ENCODE measurements at regions not wholly inside any gene's neighbourhood (a gene's known extent, or its start where the extent isn't known, plus 50 kb on each side); places are given as distances from the start of the nearest gene placed in this dataset.

DNA sequence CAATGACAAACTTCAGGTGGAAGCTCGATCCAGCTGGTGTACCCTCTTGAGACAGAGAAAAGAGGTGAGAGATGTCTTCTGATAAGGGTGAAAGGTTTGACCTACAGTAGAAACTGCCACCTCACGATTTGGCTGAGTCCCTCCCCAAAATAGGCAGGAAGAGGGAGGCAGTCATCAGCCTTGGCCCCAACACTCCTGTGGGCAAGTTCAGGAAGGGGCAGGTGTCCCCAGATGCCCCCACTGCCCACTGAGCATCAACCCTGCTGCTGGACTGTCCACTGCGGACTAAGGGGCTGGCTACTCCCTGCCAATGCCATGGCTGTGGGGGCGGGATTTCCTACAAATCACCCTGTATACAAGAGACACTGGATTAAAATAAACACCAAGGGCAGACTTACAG lies 441.4 kb downstream of the BUD13 start:
- Histone ChIP-seq H3K79me2 (ENCODE audit: insufficient read depth, low read length) (no peaks in the 10 kb centered on the region), H3K36me3 (replicated peaks in 1 of 2; ENCODE audit: control insufficient read depth in 1 of 2, insufficient read depth in 2 of 2, low read length in 2 of 2) (no peaks in the 10 kb centered on the region), H3K9ac (ENCODE audit: insufficient read depth, low read length, poor library complexity, severe bottlenecking) (no peak overlapping the region), H3K4me2 (replicated peaks; ENCODE audit: extremely low read depth, low read length, poor library complexity, severe bottlenecking) (no peak overlapping the region), H3K4me3 (replicated peaks in 1 of 3; ENCODE audit: low read depth in 2 of 3, low read length in 3 of 3) (no peak overlapping the region), H3K27ac (ENCODE audit: low read depth in 1 of 2, low read length in 2 of 2) (no peak overlapping the region), H4K20me1 (ENCODE audit: insufficient read depth, low read length) (no peaks in the 10 kb centered on the region), H3K27me3 (ENCODE audit: control insufficient read depth in 2 of 2, insufficient read depth in 2 of 2, low read length in 2 of 2) (peaks cover 0 to 10% of the 10 kb centered on the region in 2 donors), H2AFZ (ENCODE audit: insufficient read depth, low read depth, low read length, poor library complexity, severe bottlenecking) (no peak overlapping the region), H3K4me1 (ENCODE audit: control insufficient read depth in 1 of 2, insufficient read depth in 2 of 2, low read length in 2 of 2) (peaks cover 8 to 10% of the 10 kb centered on the region in 2 donors), H3K9me3 (replicated peaks in 1 of 2; ENCODE audit: control insufficient read depth in 1 of 2, insufficient read depth in 1 of 2, low read length in 2 of 2) (peaks cover 0 to under 1% of the 10 kb centered on the region in 2 donors)
- H3K4me3 Mint-ChIP-seq: no peak overlapping the region
- intact Hi-C loops (cut with micrococcal nuclease): no loop called here
- no peak for DNase-seq
- H3K27ac Mint-ChIP-seq: no peak overlapping the region
- no peaks in the 10 kb centered on the region for H3K36me3 Mint-ChIP-seq
- H3K27me3 Mint-ChIP-seq (ENCODE audit: low read depth in 3 of 3): peaks cover 1 to 9% (median 3%) of the 10 kb centered on the region in 3 donors
- TF ChIP-seq, protein P1, sequence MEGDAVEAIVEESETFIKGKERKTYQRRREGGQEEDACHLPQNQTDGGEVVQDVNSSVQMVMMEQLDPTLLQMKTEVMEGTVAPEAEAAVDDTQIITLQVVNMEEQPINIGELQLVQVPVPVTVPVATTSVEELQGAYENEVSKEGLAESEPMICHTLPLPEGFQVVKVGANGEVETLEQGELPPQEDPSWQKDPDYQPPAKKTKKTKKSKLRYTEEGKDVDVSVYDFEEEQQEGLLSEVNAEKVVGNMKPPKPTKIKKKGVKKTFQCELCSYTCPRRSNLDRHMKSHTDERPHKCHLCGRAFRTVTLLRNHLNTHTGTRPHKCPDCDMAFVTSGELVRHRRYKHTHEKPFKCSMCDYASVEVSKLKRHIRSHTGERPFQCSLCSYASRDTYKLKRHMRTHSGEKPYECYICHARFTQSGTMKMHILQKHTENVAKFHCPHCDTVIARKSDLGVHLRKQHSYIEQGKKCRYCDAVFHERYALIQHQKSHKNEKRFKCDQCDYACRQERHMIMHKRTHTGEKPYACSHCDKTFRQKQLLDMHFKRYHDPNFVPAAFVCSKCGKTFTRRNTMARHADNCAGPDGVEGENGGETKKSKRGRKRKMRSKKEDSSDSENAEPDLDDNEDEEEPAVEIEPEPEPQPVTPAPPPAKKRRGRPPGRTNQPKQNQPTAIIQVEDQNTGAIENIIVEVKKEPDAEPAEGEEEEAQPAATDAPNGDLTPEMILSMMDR (IDR thresholded peaks at IDR 0.05): no peak
- 90% methylated on average over 2 of the region's 4 CpGs for WGBS (ENCODE audit: insufficient coverage)
- H3K4me1 Mint-ChIP-seq: peaks cover 2% of the 10 kb centered on the region
- H3K9me3 Mint-ChIP-seq: peaks cover 0 to 11% (median under 1%) of the 10 kb centered on the region in 7 donors

DNA sequence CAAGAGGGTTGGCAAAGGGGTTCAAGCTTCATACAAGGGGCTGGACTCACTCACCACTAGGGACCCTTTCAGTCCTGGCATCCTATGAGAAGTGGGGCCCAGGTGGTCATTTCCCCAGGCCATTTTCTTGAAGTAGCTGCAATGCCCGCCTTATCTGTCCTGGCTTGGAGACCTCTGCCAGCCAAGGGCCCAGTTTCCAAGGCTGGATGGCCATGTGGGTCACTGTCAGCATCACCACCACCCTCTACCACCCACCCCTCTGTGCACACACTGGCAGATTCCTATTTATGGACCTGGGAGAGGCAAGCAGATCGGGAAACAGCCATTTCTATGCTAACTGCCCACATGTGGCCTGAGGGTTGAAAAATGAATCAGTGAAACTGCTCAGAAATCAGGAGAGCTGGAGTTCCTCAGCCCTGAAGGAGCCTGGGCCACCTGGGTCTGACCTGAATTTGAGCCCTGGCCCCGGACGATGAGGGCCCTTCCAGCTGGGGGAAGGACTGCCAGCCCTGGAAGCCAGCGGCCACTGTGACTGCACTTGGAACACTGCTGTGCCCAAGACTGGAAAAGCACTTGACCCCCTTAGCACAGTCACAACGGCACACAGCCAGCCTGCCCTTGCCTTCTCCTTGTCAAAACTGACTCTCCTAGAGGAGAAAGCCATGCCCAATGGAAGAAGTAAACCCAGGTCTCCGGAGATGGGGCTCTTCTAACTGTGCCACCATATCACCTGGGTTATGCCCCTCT lies 442.2 kb downstream of the BUD13 start:
- peaks cover 2% of the 10 kb centered on the region for H3K4me1 Mint-ChIP-seq
- TF ChIP-seq, protein P1 (IDR thresholded peaks at IDR 0.05): no peak
- peaks cover 8 to 10% of the 10 kb centered on the region in 2 donors for H3K4me1 ChIP-seq (ENCODE audit: control insufficient read depth in 1 of 2, insufficient read depth in 2 of 2, low read length in 2 of 2)
- no peak overlapping the region for H3K4me3 Mint-ChIP-seq
- no peak overlapping the region for H3K27ac ChIP-seq (ENCODE audit: low read depth in 1 of 2, low read length in 2 of 2)
- no peak overlapping the region for H3K9ac ChIP-seq (ENCODE audit: insufficient read depth, low read length, poor library complexity, severe bottlenecking)
- H3K9me3 Mint-ChIP-seq: peaks cover 0 to 8% (median 0%) of the 10 kb centered on the region in 7 donors
- no peak for DNase-seq
- no peak overlapping the region for H2AFZ ChIP-seq (ENCODE audit: insufficient read depth, low read depth, low read length, poor library complexity, severe bottlenecking)
- peaks cover 1 to 6% (median 3%) of the 10 kb centered on the region in 3 donors for H3K27me3 Mint-ChIP-seq (ENCODE audit: low read depth in 3 of 3)
- no peaks in the 10 kb centered on the region for H3K9me3 ChIP-seq (replicated peaks in 1 of 2; ENCODE audit: control insufficient read depth in 1 of 2, insufficient read depth in 1 of 2, low read length in 2 of 2)
- H3K4me2 ChIP-seq (replicated peaks; ENCODE audit: extremely low read depth, low read length, poor library complexity, severe bottlenecking): no peak overlapping the region
- peaks cover 0 to 8% of the 10 kb centered on the region in 2 donors for H3K27me3 ChIP-seq (ENCODE audit: control insufficient read depth in 2 of 2, insufficient read depth in 2 of 2, low read length in 2 of 2)
- 86% methylated on average over 4 of the region's 7 CpGs for WGBS (ENCODE audit: insufficient coverage)
- no peak overlapping the region for H3K27ac Mint-ChIP-seq
- no peak overlapping the region for H3K4me3 ChIP-seq (replicated peaks in 1 of 3; ENCODE audit: low read depth in 2 of 3, low read length in 3 of 3)
- H3K79me2 ChIP-seq (ENCODE audit: insufficient read depth, low read length): no peaks in the 10 kb centered on the region
- H3K36me3 ChIP-seq (replicated peaks in 1 of 2; ENCODE audit: control insufficient read depth in 1 of 2, insufficient read depth in 2 of 2, low read length in 2 of 2): no peaks in the 10 kb centered on the region
- intact Hi-C loops (cut with micrococcal nuclease): no loop called here
- no peaks in the 10 kb centered on the region for H3K36me3 Mint-ChIP-seq
- H4K20me1 ChIP-seq (ENCODE audit: insufficient read depth, low read length): no peaks in the 10 kb centered on the region

Data from CD14-positive monocyte (primary cell).